MCF 10A (cell line): ENCODE measurements at regions not wholly inside any gene's neighbourhood (a gene's known extent, or its start where the extent isn't known, plus 50 kb on each side); places are given as distances from the start of the nearest gene placed in this dataset.
"Not testable (repeated sequence)": the region's sequence is repeated elsewhere in the genome, so short reads cannot be mapped to it uniquely, and the experiment has no call there.

Experiments used
- BruUV-seq: library from RNA; stranded (reverse); fragments of 400-500 nt; replicated peaks from 2 replicates; lab custom pipeline; 2021; lab: Mats Ljungman, UMichigan
- CTCF ChIA-PET: fragments of 300-600 bp; sonication (Branson Sonifier 250); formaldehyde crosslinking; extraction: SDS; loops from one replicate; lab custom pipeline; 2021; ENCODE audit warnings: antibody characterized with exemption, inconsistent platforms; lab: Yijun Ruan, JAX
- POLR2A ChIA-PET: fragments of 300-600, 350-650 bp; sonication (Branson Sonifier 250); formaldehyde crosslinking; extraction: SDS; loops from one replicate; lab custom pipeline; 2020; ENCODE audit warnings: antibody characterized with exemption, inconsistent platforms; lab: Yijun Ruan, JAX
- DNase-seq: peaks from one replicate; pipeline ENCODE4 v3.0.0-alpha.2; 2018; ENCODE audit not compliant: unreplicated experiment
- H3K27ac Mint-ChIP-seq: one replicate; pipeline ENCODE4 v1.8.0; 2022; ENCODE audit warnings: mild to moderate bottlenecking, low read depth, mixed read lengths; ENCODE audit not compliant: unreplicated experiment
- H3K27me3 Mint-ChIP-seq: one replicate; pipeline ENCODE4 v1.8.0; 2022; ENCODE audit warnings: mixed read lengths; ENCODE audit not compliant: insufficient read depth, unreplicated experiment
- H3K36me3 Mint-ChIP-seq: one replicate; pipeline ENCODE4 v1.8.0; 2022; ENCODE audit warnings: mild to moderate bottlenecking, moderate library complexity, mixed read lengths; ENCODE audit not compliant: insufficient read depth, unreplicated experiment
- H3K4me1 Mint-ChIP-seq: one replicate; pipeline ENCODE4 v1.8.0; 2022; ENCODE audit warnings: mixed read lengths; ENCODE audit not compliant: insufficient read depth, unreplicated experiment
- H3K4me3 Mint-ChIP-seq: one replicate; pipeline ENCODE4 v1.8.0; 2022; ENCODE audit warnings: mild to moderate bottlenecking, moderate library complexity, mixed read lengths; ENCODE audit not compliant: unreplicated experiment
- H3K9me3 Mint-ChIP-seq: one replicate; pipeline ENCODE4 v1.8.0; 2022; ENCODE audit warnings: mixed read lengths; ENCODE audit not compliant: unreplicated experiment
- intact Hi-C: fragments of 100-400 bp; cut with micrococcal nuclease; formaldehyde crosslinking; loops from 2 replicates; pipeline ENCODE4 v1.14.1; 2022
- TF ChIP-seq, protein P1 (sequence below): fragments of 200-600 bp; IDR thresholded peaks from one replicate; pipeline ENCODE4 v1.8.0; 2022; ENCODE audit warnings: antibody characterized with exemption, mild to moderate bottlenecking; ENCODE audit not compliant: unreplicated experiment

DNA sequence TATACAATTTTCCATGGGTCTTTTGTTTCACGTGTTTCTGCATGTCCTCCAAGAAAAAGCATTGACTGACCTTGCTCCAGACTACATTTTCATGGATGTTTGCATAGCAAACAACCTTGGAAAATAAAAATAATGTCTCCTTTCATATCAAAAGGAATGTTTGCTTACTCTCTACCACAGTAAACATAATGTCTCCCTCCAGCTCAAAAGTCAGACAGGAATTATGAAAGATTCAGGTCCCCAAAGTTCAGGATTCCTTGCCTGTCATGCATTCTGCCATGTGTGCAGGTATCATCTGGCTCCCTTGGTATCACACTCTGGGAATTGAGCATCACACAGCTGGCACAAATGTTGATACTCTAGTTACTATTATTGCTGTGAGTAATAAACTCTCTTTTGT is 103.1 kb upstream of the ZC3H15 start:
- H3K27ac Mint-ChIP-seq = no peak overlapping the region
- ChIA-PET CTCF (no interaction called here), POLR2A (no interaction called here)
- BruUV-seq = no TSS peak
- H3K4me1 Mint-ChIP-seq = no peaks in the 10 kb centered on the region
- H3K36me3 Mint-ChIP-seq = peaks cover under 1% of the 10 kb centered on the region
- intact Hi-C loops = no loop called here
- H3K4me3 Mint-ChIP-seq = no peak overlapping the region
- no peaks in the 10 kb centered on the region for H3K27me3 Mint-ChIP-seq
- DNase-seq = no peak
- H3K9me3 Mint-ChIP-seq = peaks cover 11% of the 10 kb centered on the region
- TF ChIP-seq, protein P1, sequence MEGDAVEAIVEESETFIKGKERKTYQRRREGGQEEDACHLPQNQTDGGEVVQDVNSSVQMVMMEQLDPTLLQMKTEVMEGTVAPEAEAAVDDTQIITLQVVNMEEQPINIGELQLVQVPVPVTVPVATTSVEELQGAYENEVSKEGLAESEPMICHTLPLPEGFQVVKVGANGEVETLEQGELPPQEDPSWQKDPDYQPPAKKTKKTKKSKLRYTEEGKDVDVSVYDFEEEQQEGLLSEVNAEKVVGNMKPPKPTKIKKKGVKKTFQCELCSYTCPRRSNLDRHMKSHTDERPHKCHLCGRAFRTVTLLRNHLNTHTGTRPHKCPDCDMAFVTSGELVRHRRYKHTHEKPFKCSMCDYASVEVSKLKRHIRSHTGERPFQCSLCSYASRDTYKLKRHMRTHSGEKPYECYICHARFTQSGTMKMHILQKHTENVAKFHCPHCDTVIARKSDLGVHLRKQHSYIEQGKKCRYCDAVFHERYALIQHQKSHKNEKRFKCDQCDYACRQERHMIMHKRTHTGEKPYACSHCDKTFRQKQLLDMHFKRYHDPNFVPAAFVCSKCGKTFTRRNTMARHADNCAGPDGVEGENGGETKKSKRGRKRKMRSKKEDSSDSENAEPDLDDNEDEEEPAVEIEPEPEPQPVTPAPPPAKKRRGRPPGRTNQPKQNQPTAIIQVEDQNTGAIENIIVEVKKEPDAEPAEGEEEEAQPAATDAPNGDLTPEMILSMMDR = no peak

DNA sequence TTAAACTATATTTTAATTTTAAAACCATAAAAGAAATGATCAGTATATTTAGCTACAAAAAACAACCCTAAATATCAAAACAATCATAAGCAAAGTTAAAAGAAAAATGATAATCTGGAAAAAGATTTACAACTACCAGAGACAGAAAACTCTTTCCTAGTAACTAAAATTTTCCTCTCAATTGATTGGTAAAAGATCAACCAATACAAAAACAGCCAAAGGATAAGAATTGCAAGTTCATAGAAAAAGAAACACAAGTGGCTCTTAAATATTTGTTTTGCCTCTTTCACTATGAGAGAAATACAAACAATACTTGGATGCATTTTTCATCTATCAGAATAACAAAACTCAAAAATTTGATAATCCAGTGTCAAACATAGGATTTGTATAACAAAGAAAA is 101.8 kb upstream of the ZC3H15 start:
- CTCF ChIA-PET = interaction anchor here (0.7 kb wide), 1 partner anchor 75 kb away, joined by 3 read pairs; no protein-coding TSS in a partner anchor
- Mint-ChIP-seq H3K27ac (no peak overlapping the region), H3K4me3 (no peak overlapping the region), H3K4me1 (no peaks in the 10 kb centered on the region), H3K36me3 (peaks cover 5% of the 10 kb centered on the region), H3K27me3 (no peaks in the 10 kb centered on the region), H3K9me3 (peaks cover 12% of the 10 kb centered on the region)
- no TSS peak for BruUV-seq
- no peak for DNase-seq
- TF ChIP-seq, protein P1 = no peak
- intact Hi-C loops = no loop called here
- POLR2A ChIA-PET = no interaction called here

DNA sequence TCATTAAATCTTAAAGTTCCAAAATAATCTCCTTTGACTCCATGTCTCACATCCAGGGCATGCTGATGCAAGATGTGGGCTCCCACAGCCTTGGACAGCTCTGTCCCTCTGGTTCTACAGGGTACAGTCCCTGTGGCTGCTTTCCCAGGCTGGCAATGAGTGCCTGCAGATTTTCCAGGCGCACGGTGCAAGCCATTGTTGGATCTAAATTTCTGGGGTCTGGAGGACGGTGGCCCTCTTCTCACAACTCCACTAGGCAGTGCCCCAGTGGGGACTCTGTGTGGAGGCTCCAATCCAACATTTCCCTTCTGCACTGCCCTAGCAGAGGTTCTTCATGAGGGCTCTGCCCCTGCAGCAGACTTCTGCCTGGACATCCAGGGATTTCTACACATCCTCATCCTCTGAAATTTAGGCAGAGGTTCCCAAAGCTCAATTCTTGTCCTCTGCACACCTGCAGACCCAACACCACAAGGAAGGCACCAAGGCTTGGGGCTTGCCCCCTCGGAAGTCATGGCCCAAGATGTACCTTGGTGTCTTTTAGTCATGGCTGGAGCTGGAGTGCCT is 100.3 kb upstream of the ZC3H15 start:
- H3K36me3 Mint-ChIP-seq, intact Hi-C loops, DNase-seq, BruUV-seq, CTCF ChIA-PET, POLR2A ChIA-PET, H3K4me1 Mint-ChIP-seq, H3K4me3 Mint-ChIP-seq, H3K27me3 Mint-ChIP-seq, H3K27ac Mint-ChIP-seq: not testable (repeated sequence)
- peaks cover 21% of the 10 kb centered on the region for H3K9me3 Mint-ChIP-seq

DNA sequence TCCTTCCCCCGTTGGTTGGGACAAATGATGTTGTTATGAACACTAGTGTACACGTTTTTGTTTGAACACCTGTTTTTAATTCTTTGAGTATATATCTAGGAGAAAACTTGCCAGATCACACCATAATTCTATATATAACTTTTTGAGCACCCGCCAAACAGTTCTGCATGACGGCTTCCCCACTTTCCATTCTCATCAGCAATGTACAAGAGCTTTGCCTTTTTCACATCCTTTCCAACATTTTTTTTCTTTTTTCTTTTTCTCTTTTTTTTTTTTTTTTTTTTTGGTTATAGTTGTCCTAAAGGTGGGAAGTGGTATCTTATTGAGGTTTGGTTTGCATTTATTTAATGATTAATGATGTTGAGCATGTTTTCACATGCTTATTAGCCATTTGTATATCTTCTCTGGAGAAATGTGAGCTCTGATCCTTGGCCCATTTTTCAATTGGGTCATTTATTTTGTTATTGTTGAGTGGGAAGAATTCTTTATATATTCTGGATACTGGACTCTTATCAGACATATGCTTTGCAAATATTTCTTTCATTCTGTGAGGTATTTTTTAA is 86.9 kb upstream of the ZC3H15 start:
- no peaks in the 10 kb centered on the region for H3K36me3 Mint-ChIP-seq
- CTCF ChIA-PET = no interaction called here
- no peak overlapping the region for H3K27ac Mint-ChIP-seq
- no TSS peak for BruUV-seq
- no peaks in the 10 kb centered on the region for H3K4me1 Mint-ChIP-seq
- DNase-seq = no peak
- TF ChIP-seq, protein P1 = no peak
- intact Hi-C loops = no loop called here
- H3K27me3 Mint-ChIP-seq = no peaks in the 10 kb centered on the region
- no peak overlapping the region for H3K4me3 Mint-ChIP-seq
- no peaks in the 10 kb centered on the region for H3K9me3 Mint-ChIP-seq
- POLR2A ChIA-PET = interaction anchor here (1.1 kb wide), 1 partner anchor 22 kb away, joined by 4 read pairs; no protein-coding TSS in a partner anchor
